ENCODE measurements at regions not wholly inside any gene's neighbourhood (a gene's known extent, or its start where the extent isn't known, plus 50 kb on each side); places are given as distances from the start of the nearest gene placed in this dataset.
"Not testable (repeated sequence)": the region's sequence is repeated elsewhere in the genome, so short reads cannot be mapped to it uniquely, and the experiment has no call there.

DNA sequence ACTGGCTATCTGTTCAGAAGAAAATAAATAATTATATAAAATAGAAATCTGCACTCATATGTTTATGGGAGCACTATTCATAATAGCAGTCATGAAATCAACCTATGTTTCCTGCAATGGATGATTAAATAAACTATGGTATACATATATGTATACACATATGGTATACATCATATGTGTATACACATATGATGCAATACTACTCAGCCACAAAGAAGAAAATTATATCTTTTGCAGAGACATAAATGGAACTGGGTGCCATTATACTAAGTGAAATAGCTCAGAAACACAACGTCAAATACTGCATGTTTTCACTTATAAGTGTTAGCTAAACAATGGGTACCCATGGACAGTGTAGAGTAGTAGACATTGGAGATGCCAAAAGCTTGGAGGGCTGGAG, 381.2 kb upstream of the LRFN5 start (continued):
- TF ChIP-seq REST (IDR thresholded peaks at IDR 0.05) (no peak), NR2F2 (IDR thresholded peaks at IDR 0.05) (no peak), ATF3 (IDR thresholded peaks at IDR 0.05) (no peak)

DNA sequence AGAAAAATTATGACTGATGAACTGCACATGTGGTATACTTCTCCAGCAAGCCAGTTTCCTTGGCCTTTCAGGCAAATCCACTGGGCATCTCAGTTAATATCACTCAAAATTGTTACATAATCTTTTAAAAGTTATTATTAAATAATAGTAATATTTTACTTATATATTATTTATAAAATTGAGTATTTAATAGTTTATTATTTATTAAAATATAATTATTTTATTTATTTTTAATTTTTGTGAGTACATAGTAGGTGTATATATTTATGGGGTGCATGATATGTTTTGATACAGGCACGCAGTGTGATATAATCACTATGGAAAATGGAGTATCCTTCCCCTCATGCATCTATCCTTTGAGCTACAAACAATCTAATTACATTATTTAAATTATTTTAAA, 384.1 kb upstream of the LRFN5 start:
- H3K27me3 ChIP-seq (ENCODE audit: control insufficient read depth in 4 of 4, insufficient read depth in 4 of 4, low read length in 3 of 4) = no peaks in the 10 kb centered on the region
- H3K4me3 ChIP-seq (ENCODE audit: low read depth in 1 of 3, low read length in 3 of 3) = no peak overlapping the region
- no peak for TF ChIP-seq YY1 (IDR thresholded peaks at IDR 0.05)
- no peak for TF ChIP-seq SP1 (IDR thresholded peaks at IDR 0.05)
- TF ChIP-seq NR2F2 (IDR thresholded peaks at IDR 0.05) = no peak
- TF ChIP-seq GABPA (IDR thresholded peaks at IDR 0.05 in 1 of 2, conservative IDR thresholded peaks at IDR 0.05 in 1 of 2) = no peak
- TF ChIP-seq RXRA (IDR thresholded peaks at IDR 0.05) = no peak
- TF ChIP-seq, protein P1, sequence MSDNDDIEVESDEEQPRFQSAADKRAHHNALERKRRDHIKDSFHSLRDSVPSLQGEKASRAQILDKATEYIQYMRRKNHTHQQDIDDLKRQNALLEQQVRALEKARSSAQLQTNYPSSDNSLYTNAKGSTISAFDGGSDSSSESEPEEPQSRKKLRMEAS (IDR thresholded peaks at IDR 0.05) = no peak
- TF ChIP-seq REST (IDR thresholded peaks at IDR 0.05) = no peak
- no peak for TF ChIP-seq FOXA2 (IDR thresholded peaks at IDR 0.05)
- TF ChIP-seq, protein P2, sequence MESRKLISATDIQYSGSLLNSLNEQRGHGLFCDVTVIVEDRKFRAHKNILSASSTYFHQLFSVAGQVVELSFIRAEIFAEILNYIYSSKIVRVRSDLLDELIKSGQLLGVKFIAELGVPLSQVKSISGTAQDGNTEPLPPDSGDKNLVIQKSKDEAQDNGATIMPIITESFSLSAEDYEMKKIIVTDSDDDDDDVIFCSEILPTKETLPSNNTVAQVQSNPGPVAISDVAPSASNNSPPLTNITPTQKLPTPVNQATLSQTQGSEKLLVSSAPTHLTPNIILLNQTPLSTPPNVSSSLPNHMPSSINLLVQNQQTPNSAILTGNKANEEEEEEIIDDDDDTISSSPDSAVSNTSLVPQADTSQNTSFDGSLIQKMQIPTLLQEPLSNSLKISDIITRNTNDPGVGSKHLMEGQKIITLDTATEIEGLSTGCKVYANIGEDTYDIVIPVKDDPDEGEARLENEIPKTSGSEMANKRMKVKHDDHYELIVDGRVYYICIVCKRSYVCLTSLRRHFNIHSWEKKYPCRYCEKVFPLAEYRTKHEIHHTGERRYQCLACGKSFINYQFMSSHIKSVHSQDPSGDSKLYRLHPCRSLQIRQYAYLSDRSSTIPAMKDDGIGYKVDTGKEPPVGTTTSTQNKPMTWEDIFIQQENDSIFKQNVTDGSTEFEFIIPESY (IDR thresholded peaks at IDR 0.05) = no peak
- TF ChIP-seq HNF4A (conservative IDR thresholded peaks at IDR 0.05) = no peak
- no peak for TF ChIP-seq RAD21 (IDR thresholded peaks at IDR 0.05)
- TF ChIP-seq, protein P3, sequence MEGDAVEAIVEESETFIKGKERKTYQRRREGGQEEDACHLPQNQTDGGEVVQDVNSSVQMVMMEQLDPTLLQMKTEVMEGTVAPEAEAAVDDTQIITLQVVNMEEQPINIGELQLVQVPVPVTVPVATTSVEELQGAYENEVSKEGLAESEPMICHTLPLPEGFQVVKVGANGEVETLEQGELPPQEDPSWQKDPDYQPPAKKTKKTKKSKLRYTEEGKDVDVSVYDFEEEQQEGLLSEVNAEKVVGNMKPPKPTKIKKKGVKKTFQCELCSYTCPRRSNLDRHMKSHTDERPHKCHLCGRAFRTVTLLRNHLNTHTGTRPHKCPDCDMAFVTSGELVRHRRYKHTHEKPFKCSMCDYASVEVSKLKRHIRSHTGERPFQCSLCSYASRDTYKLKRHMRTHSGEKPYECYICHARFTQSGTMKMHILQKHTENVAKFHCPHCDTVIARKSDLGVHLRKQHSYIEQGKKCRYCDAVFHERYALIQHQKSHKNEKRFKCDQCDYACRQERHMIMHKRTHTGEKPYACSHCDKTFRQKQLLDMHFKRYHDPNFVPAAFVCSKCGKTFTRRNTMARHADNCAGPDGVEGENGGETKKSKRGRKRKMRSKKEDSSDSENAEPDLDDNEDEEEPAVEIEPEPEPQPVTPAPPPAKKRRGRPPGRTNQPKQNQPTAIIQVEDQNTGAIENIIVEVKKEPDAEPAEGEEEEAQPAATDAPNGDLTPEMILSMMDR (IDR thresholded peaks at IDR 0.05; ENCODE audit: low read depth, low read length, missing input control) = no peak
- no peak for TF ChIP-seq TAF1 (conservative IDR thresholded peaks at IDR 0.05)
- TF ChIP-seq HNF4G (IDR thresholded peaks at IDR 0.05) = no peak
- TF ChIP-seq EGR1 (IDR thresholded peaks at IDR 0.05; ENCODE audit: low read depth in 2 of 2) = no peak
- no peak for TF ChIP-seq JUND (IDR thresholded peaks at IDR 0.05)
- no peak for TF ChIP-seq ATF3 (IDR thresholded peaks at IDR 0.05)
- no peak for TF ChIP-seq FOXA1 (IDR thresholded peaks at IDR 0.05)
- no peaks in the 10 kb centered on the region for H3K9me3 ChIP-seq (ENCODE audit: control insufficient read depth in 4 of 4, low read length in 3 of 4)
- 88% methylated on average over 1 of the region's 1 CpG for WGBS
- no peaks in the 10 kb centered on the region for H3K4me1 ChIP-seq (ENCODE audit: control insufficient read depth in 4 of 4, insufficient read depth in 4 of 4, low read length in 3 of 4)
- no peak for DNase-seq (ENCODE audit: low spot score)
- no peak overlapping the region for H3K27ac ChIP-seq (ENCODE audit: low read depth in 1 of 2, low read length in 2 of 2)
- H3K36me3 ChIP-seq (ENCODE audit: control insufficient read depth in 4 of 4, insufficient read depth in 3 of 4, low read depth in 1 of 4, low read length in 3 of 4) = no peaks in the 10 kb centered on the region
- no peak overlapping the region for H3K9ac ChIP-seq (ENCODE audit: low read depth in 1 of 2, low read length in 2 of 2)

- H3K27ac ChIP-seq (ENCODE audit: low read depth in 1 of 2, low read length in 2 of 2); H3K36me3 ChIP-seq (ENCODE audit: control insufficient read depth in 4 of 4, insufficient read depth in 3 of 4, low read depth in 1 of 4, low read length in 3 of 4); H3K9me3 ChIP-seq (ENCODE audit: control insufficient read depth in 4 of 4, low read length in 3 of 4); H3K27me3 ChIP-seq (ENCODE audit: control insufficient read depth in 4 of 4, insufficient read depth in 4 of 4, low read length in 3 of 4); H3K9ac ChIP-seq (ENCODE audit: low read depth in 1 of 2, low read length in 2 of 2); H3K4me1 ChIP-seq (ENCODE audit: control insufficient read depth in 4 of 4, insufficient read depth in 4 of 4, low read length in 3 of 4); DNase-seq (ENCODE audit: low spot score); H3K4me3 ChIP-seq (ENCODE audit: low read depth in 1 of 3, low read length in 3 of 3): not testable (repeated sequence)
- whole genome bisulfite sequencing = 92% methylated on average over 22 of the region's 22 CpGs
Observed at GRCh38 chr14:41214978-41215377, 391.7 kb upstream of the LRFN5 start.
